ENCODE measurements at regions not wholly inside any gene's neighbourhood (a gene's known extent, or its start where the extent isn't known, plus 50 kb on each side); places are given as distances from the start of the nearest gene placed in this dataset.

- DNase-seq = no peak
Observed at GRCh38 chr1:193339401-193339800, 153.0 kb upstream of the B3GALT2 start.

GRCh38 chr1:193338194-193338593 lies 151.8 kb upstream of the B3GALT2 start:
- DNase-seq = peak in 2 of 3 donors; percentile 18 to 25

GRCh38 chr1:193335806-193336428 lies 149.5 kb upstream of the B3GALT2 start:
- no peak for DNase-seq

- DNase-seq = no peak
Observed at GRCh38 chr1:193333166-193333565, 146.8 kb upstream of the B3GALT2 start.

- DNase-seq = no peak
Observed at GRCh38 chr1:193326296-193326695, 139.9 kb upstream of the B3GALT2 start.

GRCh38 chr1:193325771-193326170 lies 139.4 kb upstream of the B3GALT2 start:
- no peak for DNase-seq

- DNase-seq = no peak
Observed at GRCh38 chr1:193325042-193325441, 138.6 kb upstream of the B3GALT2 start.

GRCh38 chr1:193322211-193322610 lies 135.8 kb upstream of the B3GALT2 start:
- no peak for DNase-seq

GRCh38 chr1:193321242-193321840 lies 134.9 kb upstream of the B3GALT2 start:
- DNase-seq = no peak

GRCh38 chr1:193320270-193320669 lies 133.9 kb upstream of the B3GALT2 start:
- no peak for DNase-seq

GRCh38 chr1:193318347-193318746 lies 131.9 kb upstream of the B3GALT2 start:
- DNase-seq = no peak

- no peak for DNase-seq
Observed at GRCh38 chr1:193313354-193314140, 127.1 kb upstream of the B3GALT2 start.

GRCh38 chr1:193312432-193312831 lies 126.0 kb upstream of the B3GALT2 start:
- no peak for DNase-seq

GRCh38 chr1:193311226-193311948 lies 125.0 kb upstream of the B3GALT2 start:
- no peak for DNase-seq

GRCh38 chr1:193310564-193310963 lies 124.2 kb upstream of the B3GALT2 start:
- no peak for DNase-seq

GRCh38 chr1:193309936-193310475 lies 123.6 kb upstream of the B3GALT2 start:
- DNase-seq = no peak

- DNase-seq = no peak
Observed at GRCh38 chr1:193308438-193308837, 122.0 kb upstream of the B3GALT2 start.

GRCh38 chr1:193306430-193306829 lies 120.0 kb upstream of the B3GALT2 start:
- DNase-seq = no peak
